Chondrocyte (in vitro differentiated cells): ENCODE measurements at regions not wholly inside any gene's neighbourhood (a gene's known extent, or its start where the extent isn't known, plus 50 kb on each side); places are given as distances from the start of the nearest gene placed in this dataset.

Experiments used
- DNase-seq: peaks from one replicate; pipeline ENCODE4 v3.0.0; 2021; ENCODE audit warnings: mixed read lengths, low spot score
- H3K27ac Mint-ChIP-seq: one replicate; pipeline ENCODE4 v1.8.0; 2021; ENCODE audit warnings: mild to moderate bottlenecking, moderate library complexity, mixed read lengths; ENCODE audit not compliant: unreplicated experiment
- H3K27me3 Mint-ChIP-seq: 2 replicates; pipeline ENCODE4 v1.8.0; 2021; ENCODE audit warnings: low read depth, mixed read lengths
- H3K36me3 Mint-ChIP-seq: 2 replicates; pipeline ENCODE4 v1.8.0; 2021; ENCODE audit warnings: low read depth, mixed read lengths
- H3K4me1 Mint-ChIP-seq: 2 replicates; pipeline ENCODE4 v1.8.0; 2021; ENCODE audit warnings: low read depth, mild to moderate bottlenecking, mixed read lengths
- H3K4me3 Mint-ChIP-seq: one replicate; pipeline ENCODE4 v1.8.0; 2021; ENCODE audit warnings: mild to moderate bottlenecking, moderate library complexity, mixed read lengths; ENCODE audit not compliant: unreplicated experiment
- H3K9me3 Mint-ChIP-seq: 2 replicates; pipeline ENCODE4 v1.8.0; 2021; ENCODE audit warnings: low read depth, mixed read lengths
- TF ChIP-seq, protein P1 (sequence below): fragments of 200-600 bp; sonication (generic); IDR thresholded peaks from 2 replicates; pipeline ENCODE4 v1.5.0; 2021; ENCODE audit warnings: antibody characterized with exemption, mild to moderate bottlenecking, moderate library complexity

DNA sequence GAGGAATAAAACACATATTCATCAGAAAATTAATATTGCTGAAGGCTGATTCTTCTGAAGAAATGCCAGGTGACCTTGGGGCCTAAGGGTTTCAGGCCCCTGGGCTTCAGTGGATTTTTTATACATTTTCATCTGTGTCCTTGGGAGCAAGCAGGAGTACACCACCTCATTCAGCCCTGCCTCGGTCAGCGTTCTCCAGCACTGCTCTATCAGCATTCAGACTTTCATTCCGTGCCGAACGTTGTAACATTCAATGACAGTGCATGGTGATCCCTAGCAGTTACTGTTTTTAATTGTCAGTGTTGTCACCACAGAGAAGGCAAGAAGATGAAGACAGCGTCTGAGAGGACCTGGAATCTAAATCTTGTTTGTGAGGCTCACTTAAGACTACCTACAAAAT, 490.4 kb downstream of the DNAH5 start:
- no peak for DNase-seq
- no peaks in the 10 kb centered on the region for H3K9me3 Mint-ChIP-seq
- no peaks in the 10 kb centered on the region for H3K36me3 Mint-ChIP-seq
- no peak overlapping the region for H3K27ac Mint-ChIP-seq
- no peaks in the 10 kb centered on the region for H3K4me1 Mint-ChIP-seq
- TF ChIP-seq, protein P1, sequence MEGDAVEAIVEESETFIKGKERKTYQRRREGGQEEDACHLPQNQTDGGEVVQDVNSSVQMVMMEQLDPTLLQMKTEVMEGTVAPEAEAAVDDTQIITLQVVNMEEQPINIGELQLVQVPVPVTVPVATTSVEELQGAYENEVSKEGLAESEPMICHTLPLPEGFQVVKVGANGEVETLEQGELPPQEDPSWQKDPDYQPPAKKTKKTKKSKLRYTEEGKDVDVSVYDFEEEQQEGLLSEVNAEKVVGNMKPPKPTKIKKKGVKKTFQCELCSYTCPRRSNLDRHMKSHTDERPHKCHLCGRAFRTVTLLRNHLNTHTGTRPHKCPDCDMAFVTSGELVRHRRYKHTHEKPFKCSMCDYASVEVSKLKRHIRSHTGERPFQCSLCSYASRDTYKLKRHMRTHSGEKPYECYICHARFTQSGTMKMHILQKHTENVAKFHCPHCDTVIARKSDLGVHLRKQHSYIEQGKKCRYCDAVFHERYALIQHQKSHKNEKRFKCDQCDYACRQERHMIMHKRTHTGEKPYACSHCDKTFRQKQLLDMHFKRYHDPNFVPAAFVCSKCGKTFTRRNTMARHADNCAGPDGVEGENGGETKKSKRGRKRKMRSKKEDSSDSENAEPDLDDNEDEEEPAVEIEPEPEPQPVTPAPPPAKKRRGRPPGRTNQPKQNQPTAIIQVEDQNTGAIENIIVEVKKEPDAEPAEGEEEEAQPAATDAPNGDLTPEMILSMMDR = no peak
- H3K27me3 Mint-ChIP-seq = no peaks in the 10 kb centered on the region
- no peak overlapping the region for H3K4me3 Mint-ChIP-seq

DNA sequence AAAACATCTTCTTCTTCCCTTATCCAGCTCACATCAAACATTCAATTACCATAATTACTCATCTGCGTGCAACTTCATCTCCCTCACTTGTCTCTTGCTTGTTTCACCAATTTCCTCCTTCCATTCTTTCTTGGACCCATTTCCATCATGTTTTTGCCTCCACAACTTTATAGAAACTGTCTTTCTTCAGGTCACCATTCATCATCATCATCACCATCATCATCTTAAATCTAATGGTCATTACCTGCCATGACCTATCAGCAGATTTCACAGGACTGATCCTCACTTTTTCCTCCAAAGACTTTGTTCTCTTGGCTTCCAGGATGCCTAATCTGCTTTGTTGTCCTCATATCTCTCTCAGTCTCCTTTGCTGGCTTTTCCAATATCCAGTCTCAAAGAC, 495.6 kb downstream of the DNAH5 start:
- TF ChIP-seq, protein P1 = no peak
- Mint-ChIP-seq H3K27me3 (no peaks in the 10 kb centered on the region), H3K36me3 (no peaks in the 10 kb centered on the region), H3K27ac (no peak overlapping the region), H3K9me3 (no peaks in the 10 kb centered on the region), H3K4me1 (no peaks in the 10 kb centered on the region), H3K4me3 (no peak overlapping the region)
- no peak for DNase-seq

DNA sequence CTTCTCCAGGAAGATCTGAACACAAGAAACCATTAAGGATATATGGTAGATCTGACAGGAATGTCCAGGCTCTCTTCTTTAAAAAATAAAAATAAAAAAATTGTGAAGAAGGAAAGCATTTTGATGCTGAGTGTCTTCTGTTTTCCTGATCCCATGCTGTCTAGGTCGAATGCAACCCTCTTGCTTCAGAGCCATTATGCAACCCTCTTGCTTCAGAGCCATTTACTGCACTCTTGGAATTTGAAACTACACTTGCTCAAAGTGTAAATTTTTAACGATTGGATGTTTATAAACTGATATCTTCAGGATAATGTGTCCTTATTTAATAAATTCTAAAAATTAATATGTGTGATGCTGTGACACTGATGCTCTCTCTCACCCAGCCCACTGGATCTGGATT, 505.1 kb downstream of the DNAH5 start:
- H3K27ac Mint-ChIP-seq = no peak overlapping the region
- no peak for DNase-seq
- H3K4me3 Mint-ChIP-seq = no peak overlapping the region
- H3K9me3 Mint-ChIP-seq = no peaks in the 10 kb centered on the region
- peaks cover 1% of the 10 kb centered on the region for H3K27me3 Mint-ChIP-seq
- no peaks in the 10 kb centered on the region for H3K36me3 Mint-ChIP-seq
- TF ChIP-seq, protein P1 = no peak
- H3K4me1 Mint-ChIP-seq = no peaks in the 10 kb centered on the region

DNA sequence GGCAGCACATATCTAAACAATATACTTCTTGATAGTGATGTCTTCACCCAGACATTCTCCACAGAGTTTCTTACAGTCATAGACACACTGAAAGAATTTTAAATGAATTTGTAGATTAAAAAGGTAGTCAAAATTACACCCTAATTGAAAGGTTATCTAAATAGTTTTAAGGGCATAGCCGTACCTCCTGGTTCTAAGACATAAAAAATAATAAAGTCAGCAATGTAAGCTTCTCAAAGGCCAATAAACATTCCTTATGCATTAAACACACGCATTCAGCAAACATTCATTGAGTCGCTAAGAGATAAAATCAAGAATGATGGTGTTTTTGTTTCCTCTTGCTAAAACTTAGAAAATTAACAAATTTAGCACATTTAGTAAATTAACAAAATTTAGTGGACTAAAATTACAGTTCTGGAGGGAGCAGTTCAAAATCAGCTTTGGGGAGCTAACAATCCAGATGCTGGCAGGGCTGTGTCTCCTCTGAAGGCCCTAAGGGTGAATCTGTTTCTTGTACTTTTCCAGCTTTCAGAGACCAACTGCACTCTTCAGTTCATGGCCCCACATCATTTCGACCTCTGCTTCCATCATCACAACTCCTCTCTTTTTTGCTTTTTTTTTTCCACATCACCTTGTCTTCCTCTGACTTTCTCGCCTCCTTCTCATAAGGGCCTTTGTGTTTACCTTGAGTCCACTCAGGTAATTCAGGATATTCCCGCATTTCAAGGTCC, 516.5 kb downstream of the DNAH5 start:
- no peak overlapping the region for H3K4me3 Mint-ChIP-seq
- no peaks in the 10 kb centered on the region for H3K27me3 Mint-ChIP-seq
- DNase-seq = no peak
- no peaks in the 10 kb centered on the region for H3K36me3 Mint-ChIP-seq
- TF ChIP-seq, protein P1 = no peak
- H3K4me1 Mint-ChIP-seq = no peaks in the 10 kb centered on the region
- H3K9me3 Mint-ChIP-seq = peaks cover 4% of the 10 kb centered on the region
- H3K27ac Mint-ChIP-seq = no peak overlapping the region

DNA sequence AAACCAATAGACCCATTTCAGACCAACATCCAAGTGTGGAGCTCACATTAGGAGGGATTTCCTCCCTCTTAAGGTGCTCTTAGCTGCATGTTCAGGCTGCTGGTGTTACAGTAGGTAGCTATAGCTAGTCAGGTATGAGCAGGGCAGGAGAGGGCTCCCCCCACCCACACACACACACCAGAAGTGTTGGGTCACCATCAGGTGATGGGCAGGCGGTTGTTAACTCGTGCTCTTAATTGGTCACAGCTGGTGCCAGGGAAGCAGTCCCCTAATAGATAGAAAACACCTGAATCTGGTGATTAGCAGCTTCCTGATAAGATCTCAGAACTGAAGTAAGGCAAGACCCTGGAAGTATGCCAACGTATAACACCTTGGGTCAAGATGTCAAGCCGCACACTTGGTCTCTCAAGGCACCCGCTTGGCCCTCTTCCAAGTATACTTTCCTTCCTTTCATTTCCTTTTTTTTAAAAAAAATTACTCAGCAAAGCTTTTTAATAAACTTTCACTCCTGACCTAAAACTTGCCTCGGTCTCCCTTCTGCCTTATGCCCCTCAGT, 532.4 kb downstream of the DNAH5 start:
- H3K27me3 Mint-ChIP-seq = no peaks in the 10 kb centered on the region
- no peaks in the 10 kb centered on the region for H3K36me3 Mint-ChIP-seq
- TF ChIP-seq, protein P1 = no peak
- no peaks in the 10 kb centered on the region for H3K4me1 Mint-ChIP-seq
- peaks cover 8% of the 10 kb centered on the region for H3K9me3 Mint-ChIP-seq
- H3K27ac Mint-ChIP-seq = no peak overlapping the region
- no peak overlapping the region for H3K4me3 Mint-ChIP-seq
- no peak for DNase-seq
